Ovary (tissue), 7 donors: ENCODE measurements at regions not wholly inside any gene's neighbourhood (a gene's known extent, or its start where the extent isn't known, plus 50 kb on each side); places are given as distances from the start of the nearest gene placed in this dataset.

Source experiments
- DNase-seq, 5 donors: peaks; one replicate each; pipeline ENCODE4 v3.0.0-alpha.2; 2019 to 2020
- H3K27ac ChIP-seq, 2 donors: fragments of 200-600 bp; one replicate each; pipeline versions ENCODE4 v1.5.1 to v1.8.0; 2019 to 2022
- H3K27me3 ChIP-seq: fragments of 200-600 bp; one replicate; pipeline ENCODE4 v1.8.0; 2022
- H3K36me3 ChIP-seq: fragments of 200-600 bp; sonication (generic); one replicate; pipeline ENCODE4 v1.5.1; 2019
- H3K4me1 ChIP-seq: one replicate; pipeline ENCODE4 v1.8.1; 2013; ENCODE audit warnings: mild to moderate bottlenecking, moderate library complexity; ENCODE audit not compliant: insufficient read depth
- H3K4me3 ChIP-seq: fragments of 200-600 bp; sonication (generic); one replicate; pipeline ENCODE4 v1.5.1; 2017
- H3K9me3 ChIP-seq, 2 donors: fragments of 200-600 bp in 1 of 2; sonication (generic) in 1 of 2; one replicate each; pipeline versions ENCODE4 v1.5.1 to v1.8.1; 2013 to 2019; ENCODE audit warnings: mild to moderate bottlenecking in 1 of 2, moderate library complexity in 1 of 2
- CTCF ChIP-seq, 3 donors: fragments of 450-650 bp in 2 of 3; fragments of 200-600 bp in 1 of 3; IDR thresholded peaks; one replicate each; pipeline versions ENCODE4 v1.5.1 to v1.8.0; 2016 to 2022; ENCODE audit warnings: antibody characterized with exemption in 3 of 3, mild to moderate bottlenecking in 1 of 3
- EP300 ChIP-seq: sonication (generic); formaldehyde crosslinking; IDR thresholded peaks from one replicate; pipeline ENCODE4 v1.6.1; 2017; ENCODE audit warnings: antibody characterized with exemption
- POLR2A ChIP-seq: fragments of 450-650 bp; IDR thresholded peaks from one replicate; pipeline ENCODE4 v1.6.1; 2017; ENCODE audit warnings: antibody characterized with exemption, mild to moderate bottlenecking, moderate library complexity
- WGBS, 3 donors: extraction: QIAGEN DNeasy Blood & Tissue Kit in 1 of 3; methylation state at CpG; one replicate each; pipeline versions ENCODE4 v1.1.5 to v1.1.7; 2013 to 2017; 5-methylcytosine and 5-hydroxymethylcytosine counted together
- intact Hi-C, 4 donors: fragments of 100-400 bp; cut with DNase I; formaldehyde crosslinking; loops; one replicate each; pipeline versions ENCODE4 v1.11.0 to v1.15.1; 2022 to 2023
- donor health status: DM: no; HTN: no; CAD: no; lungs with moderate emphysema.
- donor health status: DM: no; HTN: no; CAD: no.
- donor health status: Bipolar disorder and iron deficiency.
- donor health status: DM: no; HTN: no; CAD: no.
- donor health status: DM: yes; HTN: yes; CAD: no.

GRCh38 chr2:204135752-204136151, 199.2 kb downstream of the ICOS start:
- H3K4me1 ChIP-seq = peaks cover 4% of the 10 kb centered on the region
- H3K27me3 ChIP-seq = no peaks in the 10 kb centered on the region
- no peaks in the 10 kb centered on the region for H3K9me3 ChIP-seq
- 96 to 98% (median 96%) methylated on average over 2 of the region's 2 CpGs for WGBS, 3 donors
- DNase-seq = no peak
- TF ChIP-seq EP300 = no peak
- TF ChIP-seq CTCF (IDR thresholded peaks at IDR 0.05) = no peak
- TF ChIP-seq POLR2A = no peak
- H3K4me3 ChIP-seq = no peak overlapping the region
- no peaks in the 10 kb centered on the region for H3K36me3 ChIP-seq
- intact Hi-C loops = no loop called here
- H3K27ac ChIP-seq = no peak overlapping the region

GRCh38 chr2:204138206-204138605, 201.6 kb downstream of the ICOS start:
- H3K4me3 ChIP-seq = no peak overlapping the region
- intact Hi-C loops = no loop called here
- TF ChIP-seq EP300 = no peak
- no peak for TF ChIP-seq CTCF (IDR thresholded peaks at IDR 0.05)
- TF ChIP-seq POLR2A = no peak
- no peaks in the 10 kb centered on the region for H3K27me3 ChIP-seq
- H3K27ac ChIP-seq = no peak overlapping the region
- 10 to 38% (median 13%) methylated on average over 2 of the region's 2 CpGs for WGBS, 3 donors
- DNase-seq = no peak
- no peaks in the 10 kb centered on the region for H3K36me3 ChIP-seq
- H3K9me3 ChIP-seq = no peaks in the 10 kb centered on the region
- H3K4me1 ChIP-seq = peaks cover 4% of the 10 kb centered on the region

GRCh38 chr2:204140246-204140645, 203.7 kb downstream of the ICOS start:
- 67 to 70% (median 68%) methylated on average over 3 of the region's 3 CpGs for WGBS, 3 donors

GRCh38 chr2:204143216-204144014, 206.9 kb downstream of the ICOS start:
- DNase-seq = no peak
- H3K4me3 ChIP-seq = no peak overlapping the region
- TF ChIP-seq EP300 (no peak), CTCF (IDR thresholded peaks at IDR 0.05) (no peak), POLR2A (no peak)
- no peaks in the 10 kb centered on the region for H3K9me3 ChIP-seq
- H3K36me3 ChIP-seq = no peaks in the 10 kb centered on the region
- H3K27me3 ChIP-seq = no peaks in the 10 kb centered on the region
- no peak overlapping the region for H3K27ac ChIP-seq
- 84 to 86% (median 86%) methylated on average over 14 of the region's 14 CpGs for WGBS, 3 donors
- intact Hi-C loops = no loop called here
- H3K4me1 ChIP-seq = peaks cover 1% of the 10 kb centered on the region

More at GRCh38 chr2:204140246-204140645, 203.7 kb downstream of the ICOS start:
- H3K9me3 ChIP-seq = no peaks in the 10 kb centered on the region
- no peaks in the 10 kb centered on the region for H3K27me3 ChIP-seq
- H3K36me3 ChIP-seq = no peaks in the 10 kb centered on the region
- TF ChIP-seq CTCF (IDR thresholded peaks at IDR 0.05) (no peak), POLR2A (no peak), EP300 (no peak)
- H3K4me1 ChIP-seq = peaks cover 4% of the 10 kb centered on the region
- intact Hi-C loops = no loop called here
- H3K27ac ChIP-seq = no peak overlapping the region
- no peak for DNase-seq
- H3K4me3 ChIP-seq = no peak overlapping the region
